CD14-positive monocyte (primary cell): ENCODE measurements at regions not wholly inside any gene's neighbourhood (a gene's known extent, or its start where the extent isn't known, plus 50 kb on each side); places are given as distances from the start of the nearest gene placed in this dataset.

Experiments used
- DNase-seq, 3 donors: peaks; one replicate each; pipeline ENCODE4 v3.0.0-alpha.2; 2011 to 2022
- H2AFZ ChIP-seq: 2 replicates; pipeline ENCODE4 v1.6.0; 2012; ENCODE audit warnings: mild to moderate bottlenecking, low read depth, low read length, inconsistent platforms; ENCODE audit not compliant: insufficient read depth, poor library complexity, severe bottlenecking
- H3K27ac ChIP-seq, 2 donors: 1 replicate in 1 of 2; 2 replicates in 1 of 2; pipeline ENCODE4 v1.5.1; 2012 to 2013; ENCODE audit warnings: low read length in 2 of 2, control low read depth in 1 of 2, inconsistent platforms in 1 of 2, low read depth in 1 of 2, mild to moderate bottlenecking in 1 of 2
- H3K27me3 ChIP-seq, 2 donors: one replicate each; pipeline versions ENCODE4 v1.6.0 to v1.6.1; 2011 to 2013; ENCODE audit warnings: low read length in 2 of 2; ENCODE audit not compliant: control insufficient read depth in 2 of 2, insufficient read depth in 2 of 2
- H3K36me3 ChIP-seq, 2 donors: replicated peaks in 1 of 2; 1 replicate in 1 of 2; 2 replicates in 1 of 2; pipeline versions ENCODE4 v1.5.1 to v1.6.1; 2012 to 2013; ENCODE audit warnings: low read length in 2 of 2, control low read depth in 1 of 2, inconsistent platforms in 1 of 2, mild to moderate bottlenecking in 1 of 2; ENCODE audit not compliant: insufficient read depth in 2 of 2, control insufficient read depth in 1 of 2
- H3K4me1 ChIP-seq, 2 donors: 1 replicate in 1 of 2; 2 replicates in 1 of 2; pipeline versions ENCODE4 v1.5.1 to v1.6.1; 2012 to 2013; ENCODE audit warnings: low read length in 2 of 2, control low read depth in 1 of 2, inconsistent platforms in 1 of 2, mild to moderate bottlenecking in 1 of 2, moderate library complexity in 1 of 2; ENCODE audit not compliant: insufficient read depth in 2 of 2, control insufficient read depth in 1 of 2
- H3K4me2 ChIP-seq: replicated peaks from 2 replicates; pipeline ENCODE3; 2012; ENCODE audit warnings: low read length, moderate library complexity, mild to moderate bottlenecking; ENCODE audit not compliant: poor library complexity, severe bottlenecking; ENCODE audit errors: extremely low read depth
- H3K4me3 ChIP-seq, 3 experiments: fragments of 200-600 bp in 1 of 3; sonication (generic) in 1 of 3; replicated peaks in 1 of 3; 1 replicate in 2 of 3; 2 replicates in 1 of 3; pipeline ENCODE4 v1.5.1; 2011 to 2013; ENCODE audit warnings: low read length in 3 of 3, mild to moderate bottlenecking in 3 of 3, control low read depth in 2 of 3, low read depth in 2 of 3, inconsistent platforms in 1 of 3, moderate library complexity in 1 of 3
- H3K79me2 ChIP-seq: 2 replicates; pipeline ENCODE4 v1.6.0; 2012; ENCODE audit warnings: mild to moderate bottlenecking, control low read depth, inconsistent platforms, low read length, moderate library complexity; ENCODE audit not compliant: insufficient read depth
- H3K9ac ChIP-seq: 2 replicates; pipeline ENCODE4 v1.6.0; 2017; ENCODE audit warnings: low read length, mild to moderate bottlenecking; ENCODE audit not compliant: insufficient read depth, poor library complexity, severe bottlenecking
- H3K9me3 ChIP-seq, 2 donors: replicated peaks in 1 of 2; 1 replicate in 1 of 2; 2 replicates in 1 of 2; pipeline versions ENCODE4 v1.5.1 to v1.6.1; 2012 to 2013; ENCODE audit warnings: low read length in 2 of 2, control low read depth in 1 of 2; ENCODE audit not compliant: control insufficient read depth in 1 of 2, insufficient read depth in 1 of 2
- H4K20me1 ChIP-seq: 2 replicates; pipeline ENCODE4 v1.6.0; 2012; ENCODE audit warnings: mild to moderate bottlenecking, low read length, control low read depth, moderate library complexity; ENCODE audit not compliant: insufficient read depth
- H3K27ac Mint-ChIP-seq, 7 donors: one replicate each; pipeline ENCODE4 v1.8.0; 2020; ENCODE audit warnings: mild to moderate bottlenecking in 7 of 7, mixed read lengths in 7 of 7, moderate library complexity in 6 of 7, inconsistent platforms in 2 of 7
- H3K27me3 Mint-ChIP-seq, 3 donors: one replicate each; pipeline ENCODE4 v1.8.0; 2021 to 2022; ENCODE audit warnings: low read depth in 3 of 3, mild to moderate bottlenecking in 3 of 3, mixed read lengths in 3 of 3, moderate library complexity in 3 of 3, inconsistent platforms in 1 of 3
- H3K36me3 Mint-ChIP-seq, 2 donors: one replicate each; pipeline ENCODE4 v1.8.0; 2020; ENCODE audit warnings: mixed read lengths in 2 of 2, inconsistent platforms in 1 of 2, mild to moderate bottlenecking in 1 of 2
- H3K4me1 Mint-ChIP-seq: one replicate; pipeline ENCODE4 v1.8.0; 2020; ENCODE audit warnings: mild to moderate bottlenecking, mixed read lengths
- H3K4me3 Mint-ChIP-seq, 2 donors: one replicate each; pipeline ENCODE4 v1.8.0; 2020; ENCODE audit warnings: mild to moderate bottlenecking in 2 of 2, mixed read lengths in 2 of 2, moderate library complexity in 1 of 2
- H3K9me3 Mint-ChIP-seq, 7 donors: one replicate each; pipeline ENCODE4 v1.8.0; 2020 to 2022; ENCODE audit warnings: mixed read lengths in 7 of 7, mild to moderate bottlenecking in 6 of 7, moderate library complexity in 6 of 7, inconsistent platforms in 2 of 7
- CTCF ChIP-seq: fragments of 200-600 bp; IDR thresholded peaks from one replicate; pipeline ENCODE4 v1.8.0; 2022; ENCODE audit warnings: antibody characterized with exemption, mild to moderate bottlenecking
- WGBS: methylation state at CpG from one replicate; pipeline ENCODE4 v1.1.5; 2013; ENCODE audit warnings: missing lambda C conversion rate; ENCODE audit not compliant: insufficient coverage; 5-methylcytosine and 5-hydroxymethylcytosine counted together
- intact Hi-C, 2 donors: fragments of 100-400 bp; cut with micrococcal nuclease; formaldehyde crosslinking; loops; one replicate each; pipeline versions ENCODE4 v1.15.0 to v1.15.1; 2023

DNA sequence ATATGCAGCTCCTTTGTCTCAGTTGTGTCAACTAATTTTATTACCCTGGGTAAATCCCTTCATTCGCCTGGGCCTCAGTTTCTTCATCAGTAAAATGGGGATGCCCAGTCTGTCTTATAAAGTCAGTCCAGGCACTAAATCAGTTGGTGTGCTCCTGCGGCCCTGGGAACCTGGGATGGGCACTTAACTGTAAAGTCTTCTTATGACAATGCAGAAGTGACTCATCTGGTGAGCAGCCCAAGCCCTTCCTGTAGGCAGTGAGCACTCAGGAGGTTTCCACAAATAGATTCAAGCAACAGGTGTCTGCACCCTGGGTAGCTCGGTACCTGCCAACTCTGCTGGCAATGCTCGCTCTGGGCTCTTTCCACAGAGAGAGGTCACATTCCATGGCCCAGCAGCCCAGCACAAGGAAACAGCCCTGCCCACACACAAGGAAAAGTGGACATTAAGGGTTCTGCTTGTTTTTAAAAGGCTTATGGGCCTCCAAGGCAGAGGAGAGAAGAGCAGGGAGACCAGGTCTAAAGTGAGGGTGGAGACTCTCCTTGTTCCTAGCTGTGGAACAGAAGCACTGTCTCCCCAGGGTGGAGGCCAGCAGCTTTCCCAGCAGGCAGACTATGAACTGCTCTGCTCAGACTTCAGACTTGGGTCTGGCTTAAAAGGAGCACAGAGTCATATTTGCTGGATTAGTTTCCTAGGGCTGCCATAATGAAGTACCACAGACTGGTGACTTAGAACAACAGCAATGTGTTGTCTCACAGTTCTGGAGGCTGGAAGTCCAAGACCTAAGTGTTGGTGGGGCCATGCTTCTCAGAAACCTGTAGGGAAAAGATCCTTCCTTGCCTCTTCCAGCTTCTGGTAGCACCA, 89.7 kb upstream of the ADRA1B start:
- Histone ChIP-seq H3K27me3 (peaks cover 0 to 7% of the 10 kb centered on the region in 2 donors), H3K79me2 (no peaks in the 10 kb centered on the region), H3K27ac (no peak overlapping the region), H3K9ac (no peak overlapping the region), H3K4me3 (no peak overlapping the region), H3K4me2 (no peak overlapping the region), H3K4me1 (peaks cover 0 to 4% of the 10 kb centered on the region in 2 donors), H3K36me3 (no peaks in the 10 kb centered on the region), H4K20me1 (no peaks in the 10 kb centered on the region), H3K9me3 (no peaks in the 10 kb centered on the region), H2AFZ (no peak overlapping the region)
- Mint-ChIP-seq H3K36me3 (no peaks in the 10 kb centered on the region), H3K27me3 (peaks cover 4 to 11% (median 8%) of the 10 kb centered on the region in 3 donors), H3K9me3 (no peaks in the 10 kb centered on the region), H3K27ac (peak overlapping the region in 2 of 7 donors; percentile 14 to 16), H3K4me3 (no peak overlapping the region), H3K4me1 (peaks cover 6% of the 10 kb centered on the region)
- WGBS, result 71% methylated on average over 2 of the region's 4 CpGs
- DNase-seq, result peak in 2 of 3 donors; percentile 3 to 36
- intact Hi-C loops, result no loop called here
- no peak for TF ChIP-seq CTCF

DNA sequence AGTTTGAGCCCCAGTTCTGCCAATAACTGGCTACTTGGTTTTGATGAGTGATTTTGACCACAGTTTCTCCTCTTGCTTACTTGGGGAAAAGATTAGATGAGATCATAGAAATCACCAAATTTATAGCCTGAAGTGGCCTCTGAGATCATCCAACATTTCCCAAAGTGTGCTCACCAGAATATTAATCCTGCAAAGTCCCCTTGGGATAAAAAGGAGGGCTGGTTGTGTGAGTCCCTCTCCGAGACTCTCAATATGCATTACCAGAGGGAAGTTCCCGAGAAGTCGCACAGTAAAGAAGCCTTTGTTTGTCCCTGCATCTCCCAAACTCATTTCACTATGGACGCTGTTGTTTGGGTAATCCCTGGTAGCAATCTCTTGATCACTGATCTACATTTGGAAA, 88.4 kb upstream of the ADRA1B start:
- TF ChIP-seq CTCF, result no peak
- Mint-ChIP-seq H3K36me3 (no peaks in the 10 kb centered on the region), H3K9me3 (no peaks in the 10 kb centered on the region), H3K27me3 (peaks cover 8 to 18% (median 12%) of the 10 kb centered on the region in 3 donors), H3K27ac (no peak overlapping the region), H3K4me3 (no peak overlapping the region), H3K4me1 (peaks cover 6% of the 10 kb centered on the region)
- no peaks in the 10 kb centered on the region for H3K9me3 ChIP-seq
- no peak overlapping the region for H3K9ac ChIP-seq
- DNase-seq, result no peak
- no CpG with 5 or more reads among the region's 4 CpGs for WGBS
- H3K4me3 ChIP-seq, result no peak overlapping the region
- H3K27me3 ChIP-seq, result peaks cover 0 to 10% of the 10 kb centered on the region in 2 donors
- H3K4me1 ChIP-seq, result peaks cover 0 to 4% of the 10 kb centered on the region in 2 donors
- no peak overlapping the region for H2AFZ ChIP-seq
- H3K27ac ChIP-seq, result no peak overlapping the region
- H3K79me2 ChIP-seq, result no peaks in the 10 kb centered on the region
- no peaks in the 10 kb centered on the region for H4K20me1 ChIP-seq
- no peaks in the 10 kb centered on the region for H3K36me3 ChIP-seq
- intact Hi-C loops, result no loop called here
- H3K4me2 ChIP-seq, result no peak overlapping the region
